OCI-LY7 (cell line): ENCODE measurements at regions not wholly inside any gene's neighbourhood (a gene's known extent, or its start where the extent isn't known, plus 50 kb on each side); places are given as distances from the start of the nearest gene placed in this dataset.

Experiments used
- BruUV-seq: library from RNA; stranded (reverse); fragments of 400-500 nt; replicated peaks from 2 replicates; lab custom pipeline; 2021; lab: Mats Ljungman, UMichigan
- CTCF ChIA-PET: fragments of 300-600 bp; sonication (Branson Sonifier 250); formaldehyde crosslinking; loops from one replicate; lab custom pipeline; 2022; ENCODE audit warnings: antibody characterized with exemption; ENCODE audit not compliant: unreplicated experiment; lab: Charles Lee
- POLR2A ChIA-PET: fragments of 300-600 bp; sonication (Branson Sonifier 250); formaldehyde crosslinking; loops from one replicate; lab custom pipeline; 2022; ENCODE audit warnings: antibody characterized with exemption; lab: Charles Lee
- DNase-seq: peaks from one replicate; pipeline ENCODE4 v3.0.0-alpha.2; 2015; ENCODE audit warnings: low spot score
- H2AFZ ChIP-seq: fragments of 200-600 bp; sonication (generic), shearing (Covaris generic); 2 replicates; pipeline ENCODE4 v1.6.1; 2014; ENCODE audit warnings: mild to moderate bottlenecking, antibody characterized with exemption, low read length, moderate library complexity
- H3K27ac ChIP-seq: fragments of 200-600 bp; sonication (generic); 2 replicates; pipeline ENCODE4 v1.5.1; 2014; ENCODE audit warnings: mixed run types, low read depth, mild to moderate bottlenecking, moderate library complexity, low read length, inconsistent platforms; ENCODE audit not compliant: poor library complexity, severe bottlenecking
- H3K36me3 ChIP-seq: fragments of 200-600 bp; sonication (generic); 2 replicates; pipeline ENCODE4 v1.6.1; 2014; ENCODE audit warnings: mild to moderate bottlenecking, antibody characterized with exemption, low read length, moderate library complexity, mixed read lengths; ENCODE audit not compliant: insufficient read depth
- H3K4me1 ChIP-seq: fragments of 200-600 bp; sonication (generic); 2 replicates; pipeline ENCODE4 v1.5.1; 2014; ENCODE audit warnings: mild to moderate bottlenecking, low read length; ENCODE audit not compliant: insufficient read depth, poor library complexity, severe bottlenecking
- H3K4me2 ChIP-seq: fragments of 200-600 bp; sonication (generic); 2 replicates; pipeline ENCODE4 v1.6.1; 2014; ENCODE audit warnings: mild to moderate bottlenecking, low read length
- H3K4me3 ChIP-seq: fragments of 200-600 bp; sonication (generic); 2 replicates; pipeline ENCODE4 v1.5.1; 2014; ENCODE audit warnings: mild to moderate bottlenecking, low read depth, low read length; ENCODE audit not compliant: poor library complexity, severe bottlenecking
- H3K79me2 ChIP-seq: fragments of 200-600 bp; sonication (generic); 2 replicates; pipeline ENCODE4 v1.6.1; 2016; ENCODE audit warnings: low read depth, mild to moderate bottlenecking, low read length, moderate library complexity, mixed read lengths; ENCODE audit not compliant: insufficient read depth
- H3K9me2 ChIP-seq: fragments of 200-600 bp; sonication (generic); 2 replicates; pipeline ENCODE4 v1.6.1; 2016; ENCODE audit warnings: mild to moderate bottlenecking, low read length, mixed read lengths; ENCODE audit not compliant: insufficient read depth
- H3K9me3 ChIP-seq: fragments of 200-600 bp; sonication (generic); 2 replicates; pipeline ENCODE4 v1.6.1; 2014; ENCODE audit warnings: mild to moderate bottlenecking, mixed run types, low read length, mixed read lengths
- H4K20me1 ChIP-seq: fragments of 200-600 bp; sonication (generic); 2 replicates; pipeline ENCODE4 v1.6.1; 2014; ENCODE audit warnings: mild to moderate bottlenecking, antibody characterized with exemption, low read length, moderate library complexity, mixed read lengths; ENCODE audit not compliant: insufficient read depth
- CTCF ChIP-seq: fragments of 200-600 bp; sonication (generic); conservative IDR thresholded peaks from 2 replicates; pipeline ENCODE4 v1.5.1; 2014; ENCODE audit warnings: mild to moderate bottlenecking, antibody characterized with exemption, low read length, moderate library complexity, mixed read lengths
- EZH2phosphoT487 ChIP-seq: fragments of 200-600 bp; sonication (generic); IDR thresholded peaks from 2 replicates; pipeline ENCODE4 v1.6.1; 2018; ENCODE audit warnings: low read depth, borderline replicate concordance, mild to moderate bottlenecking, mixed run types, antibody characterized with exemption, low read length, moderate library complexity, mixed read lengths
- intact Hi-C: fragments of 100-400 bp; cut with micrococcal nuclease; formaldehyde crosslinking; loops from one replicate; pipeline ENCODE4 v1.10.0; 2022; ENCODE audit not compliant: unreplicated experiment

GRCh38 chr15:100761290-100761935 lies 118.2 kb upstream of the ALDH1A3 start:
- H3K27ac ChIP-seq: no peak overlapping the region
- no peak overlapping the region for H3K4me3 ChIP-seq
- POLR2A ChIA-PET: interaction anchor here (0.6 kb wide), 1 partner anchor 743 kb away, joined by 3 read pairs; no protein-coding TSS in a partner anchor
- H4K20me1 ChIP-seq: no peaks in the 10 kb centered on the region
- H3K9me3 ChIP-seq: no peaks in the 10 kb centered on the region
- no peak overlapping the region for H3K4me2 ChIP-seq
- H3K4me1 ChIP-seq: no peaks in the 10 kb centered on the region
- no peaks in the 10 kb centered on the region for H3K79me2 ChIP-seq
- intact Hi-C loops: no loop called here
- no peaks in the 10 kb centered on the region for H3K36me3 ChIP-seq
- no peak overlapping the region for H2AFZ ChIP-seq
- DNase-seq: no peak
- no peaks in the 10 kb centered on the region for H3K9me2 ChIP-seq
- CTCF ChIA-PET: no interaction called here
- BruUV-seq: no TSS peak
- TF ChIP-seq CTCF (no peak), EZH2phosphoT487 (no peak)

- Histone ChIP-seq H3K9me3 (no peaks in the 10 kb centered on the region), H3K4me2 (no peak overlapping the region), H3K79me2 (no peaks in the 10 kb centered on the region), H2AFZ (no peak overlapping the region), H3K27ac (no peak overlapping the region), H3K4me3 (no peak overlapping the region), H3K9me2 (no peaks in the 10 kb centered on the region), H3K4me1 (no peaks in the 10 kb centered on the region), H4K20me1 (no peaks in the 10 kb centered on the region), H3K36me3 (no peaks in the 10 kb centered on the region)
- BruUV-seq: no TSS peak
- CTCF ChIA-PET: no interaction called here
- TF ChIP-seq EZH2phosphoT487 (no peak), CTCF (no peak)
- no peak for DNase-seq
- POLR2A ChIA-PET: interaction anchor here (0.6 to 1.3 kb wide), 2 partner anchors 49 to 742 kb away, joined by 3 read pairs; no protein-coding TSS in a partner anchor
- intact Hi-C loops: no loop called here
Measured at GRCh38 chr15:100762289-100762688, 117.3 kb upstream of the ALDH1A3 start.
